SU-DHL-6 (cell line): ENCODE measurements at regions not wholly inside any gene's neighbourhood (a gene's known extent, or its start where the extent isn't known, plus 50 kb on each side); places are given as distances from the start of the nearest gene placed in this dataset.

Experiments
- EZH2phosphoT487 ChIP-seq: fragments of 200-600 bp; sonication (generic), shearing (Covaris generic); conservative IDR thresholded peaks from 2 replicates; pipeline ENCODE4 v1.6.1; 2018; ENCODE audit warnings: mild to moderate bottlenecking, antibody characterized with exemption, low read length, moderate library complexity, mixed read lengths
- TF ChIP-seq, protein P1 (sequence below): fragments of 200-600 bp; sonication (generic); IDR thresholded peaks from one replicate; pipeline ENCODE4 v1.5.1; 2017; ENCODE audit warnings: antibody characterized with exemption, mild to moderate bottlenecking, low read length, moderate library complexity; ENCODE audit not compliant: insufficient read depth, poor library complexity, severe bottlenecking

DNA sequence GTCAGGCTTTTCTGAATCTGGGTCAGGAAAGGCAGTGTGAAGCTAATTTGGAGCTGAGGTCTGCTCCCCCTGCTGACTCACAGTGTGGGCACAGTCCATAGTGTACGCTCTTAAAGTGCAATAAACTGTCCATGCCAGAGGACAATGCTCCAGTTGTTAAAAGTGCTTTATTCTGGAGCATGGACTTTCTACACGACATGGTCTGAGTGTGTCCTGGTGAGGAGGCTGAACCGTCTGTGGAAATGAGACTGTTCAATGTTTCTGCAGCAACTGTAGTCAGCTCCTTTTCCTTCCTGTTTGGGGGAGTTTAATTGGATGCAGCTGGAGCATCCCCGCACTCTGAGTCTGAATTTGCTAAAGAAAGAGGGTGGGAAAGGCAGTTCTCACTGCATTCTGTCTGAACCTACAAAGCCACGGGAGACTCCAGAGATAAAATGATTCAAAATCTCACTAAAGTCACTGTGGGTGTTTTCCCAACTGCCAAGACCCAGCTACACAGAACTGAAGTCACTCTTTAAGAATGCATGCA lies 110.2 kb upstream of the TRIB2 start:
- TF ChIP-seq, protein P1, sequence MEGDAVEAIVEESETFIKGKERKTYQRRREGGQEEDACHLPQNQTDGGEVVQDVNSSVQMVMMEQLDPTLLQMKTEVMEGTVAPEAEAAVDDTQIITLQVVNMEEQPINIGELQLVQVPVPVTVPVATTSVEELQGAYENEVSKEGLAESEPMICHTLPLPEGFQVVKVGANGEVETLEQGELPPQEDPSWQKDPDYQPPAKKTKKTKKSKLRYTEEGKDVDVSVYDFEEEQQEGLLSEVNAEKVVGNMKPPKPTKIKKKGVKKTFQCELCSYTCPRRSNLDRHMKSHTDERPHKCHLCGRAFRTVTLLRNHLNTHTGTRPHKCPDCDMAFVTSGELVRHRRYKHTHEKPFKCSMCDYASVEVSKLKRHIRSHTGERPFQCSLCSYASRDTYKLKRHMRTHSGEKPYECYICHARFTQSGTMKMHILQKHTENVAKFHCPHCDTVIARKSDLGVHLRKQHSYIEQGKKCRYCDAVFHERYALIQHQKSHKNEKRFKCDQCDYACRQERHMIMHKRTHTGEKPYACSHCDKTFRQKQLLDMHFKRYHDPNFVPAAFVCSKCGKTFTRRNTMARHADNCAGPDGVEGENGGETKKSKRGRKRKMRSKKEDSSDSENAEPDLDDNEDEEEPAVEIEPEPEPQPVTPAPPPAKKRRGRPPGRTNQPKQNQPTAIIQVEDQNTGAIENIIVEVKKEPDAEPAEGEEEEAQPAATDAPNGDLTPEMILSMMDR = no peak
- TF ChIP-seq EZH2phosphoT487 = no peak
